Posterior vena cava (tissue), 2 donors: ENCODE measurements at regions not wholly inside any gene's neighbourhood (a gene's known extent, or its start where the extent isn't known, plus 50 kb on each side); places are given as distances from the start of the nearest gene placed in this dataset.
A peak's percentile ranks its signal among the peaks of the same experiment; 100 is the strongest.

Experiments
- DNase-seq: peaks from one replicate; pipeline ENCODE4 v3.0.0-alpha.2; 2020; ENCODE audit warnings: low spot score
- intact Hi-C, 2 donors: fragments of 100-400 bp; cut with DNase I; formaldehyde crosslinking; loops; one replicate each; pipeline versions ENCODE4 v1.14.1 to v1.14.2; 2022 to 2023
- donor health status: DM: yes; HTN: yes; CAD: no.
- donor health status: DM: yes; HTN: yes; CAD: no.

GRCh38 chr12:13299457-13299856 lies 102.9 kb downstream of the EMP1 start:
- intact Hi-C loops, result no loop called here
- no peak for DNase-seq

- intact Hi-C loops, result no loop called here
- no peak for DNase-seq
These were observed 96.6 kb downstream of the EMP1 start for GRCh38 chr12:13293096-13293495.

- DNase-seq, result no peak
- intact Hi-C loops, result no loop called here
These were observed 93.2 kb downstream of the EMP1 start for GRCh38 chr12:13289653-13290289.

- no peak for DNase-seq
- intact Hi-C loops, result no loop called here
These were observed 92.6 kb downstream of the EMP1 start for GRCh38 chr12:13288937-13289652.

DNA sequence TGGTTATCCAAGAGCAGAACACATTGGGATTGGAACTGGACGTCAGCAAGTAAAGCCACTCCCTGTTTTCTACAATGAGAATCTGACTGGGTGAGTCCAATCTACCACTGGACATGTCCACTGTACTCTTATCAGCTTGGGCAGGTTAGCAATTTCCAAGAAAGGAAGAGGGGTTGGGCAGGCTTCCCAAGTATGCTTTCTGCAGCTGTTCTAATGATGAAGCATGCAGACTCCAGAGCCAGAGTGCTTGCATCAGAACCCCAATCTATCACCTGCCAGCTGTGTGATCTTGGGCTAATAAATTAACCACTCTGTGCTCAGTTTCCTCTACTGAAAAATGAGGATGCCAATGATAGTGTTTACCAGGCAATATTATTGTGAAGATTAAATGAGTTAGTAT lies 92.0 kb downstream of the EMP1 start:
- DNase-seq, result no peak
- intact Hi-C loops, result no loop called here

- intact Hi-C loops, result no loop called here
- DNase-seq, result no peak
These were observed 87.3 kb downstream of the EMP1 start for GRCh38 chr12:13283867-13284266.

DNA sequence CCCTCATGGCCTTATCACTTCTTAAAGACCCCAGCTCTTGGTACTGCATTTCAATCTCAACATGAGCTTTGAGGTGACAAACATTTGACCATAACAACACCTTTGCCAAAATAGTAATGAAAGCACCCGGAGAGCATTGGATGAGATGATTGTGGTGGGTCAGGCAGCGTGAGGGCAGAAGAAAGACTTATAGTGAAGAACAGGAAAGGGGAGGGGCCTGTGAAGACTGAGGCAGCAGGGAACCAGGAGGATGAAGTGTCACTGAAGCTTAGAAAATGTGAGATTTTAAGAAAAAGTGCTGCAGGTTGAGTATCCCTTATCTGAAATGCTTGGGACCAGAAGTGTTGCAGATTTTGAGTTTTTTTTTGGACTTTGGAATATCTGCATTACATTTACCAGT lies 86.3 kb downstream of the EMP1 start:
- DNase-seq, result no peak
- intact Hi-C loops, result no loop called here

- DNase-seq, result peak; percentile 92
- intact Hi-C loops, result loop anchor here in 1 of 2 donors (10.0 kb wide), 1 partner anchor 386 kb away; no protein-coding TSS in a partner anchor
These were observed 81.8 kb downstream of the EMP1 start for GRCh38 chr12:13278249-13278787.

GRCh38 chr12:13277293-13277692 lies 80.8 kb downstream of the EMP1 start:
- no peak for DNase-seq
- intact Hi-C loops, result loop anchor here in 1 of 2 donors (10.0 kb wide), 1 partner anchor 388 kb away; no protein-coding TSS in a partner anchor

DNA sequence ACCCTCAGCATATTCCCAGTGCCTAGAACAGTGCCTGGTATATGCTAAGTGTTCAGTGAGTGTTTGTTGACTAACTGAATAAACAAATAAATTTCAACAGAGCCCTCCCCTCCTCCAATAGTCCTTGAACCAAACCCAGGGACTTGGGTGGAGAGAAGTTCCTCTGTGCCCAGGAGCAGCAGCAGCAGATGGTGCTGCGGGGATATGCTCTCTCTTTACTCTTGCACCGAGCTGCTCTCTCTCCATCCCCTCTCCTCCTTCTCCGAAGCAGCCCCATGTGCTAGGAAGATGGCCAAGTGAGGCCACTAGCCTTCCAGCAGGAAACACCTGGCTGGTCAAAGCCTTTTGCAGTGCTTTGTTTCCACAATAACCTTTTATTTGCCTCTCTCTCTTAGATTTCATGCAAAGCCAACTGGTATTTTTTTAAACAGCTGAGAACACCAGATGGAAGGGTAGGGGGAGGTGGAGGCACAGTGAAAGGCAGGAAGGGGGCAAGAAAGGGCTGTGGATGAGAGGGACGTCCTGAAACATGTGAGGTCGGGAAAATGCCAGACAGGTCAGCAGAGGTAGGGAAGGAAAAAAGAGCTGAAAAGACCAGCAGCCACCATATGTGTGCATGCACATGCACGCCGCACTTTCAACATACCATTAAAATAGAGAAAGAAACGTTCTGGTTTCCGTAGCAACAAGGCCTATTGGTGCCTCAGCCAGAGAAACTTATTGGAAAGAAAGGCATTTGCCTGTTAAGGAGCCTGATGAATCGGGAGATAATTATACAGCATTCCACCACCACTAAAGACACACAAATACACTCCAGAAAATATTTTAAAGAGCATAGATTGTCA lies 78.9 kb downstream of the EMP1 start:
- DNase-seq, result no peak
- intact Hi-C loops, result loop anchor here in 1 of 2 donors (10.0 kb wide), 1 partner anchor 389 kb away; no protein-coding TSS in a partner anchor

- no peak for DNase-seq
- intact Hi-C loops, result loop anchor here in 1 of 2 donors (10.0 kb wide), 1 partner anchor 391 kb away; no protein-coding TSS in a partner anchor
These were observed 77.3 kb downstream of the EMP1 start for GRCh38 chr12:13273850-13274249.

GRCh38 chr12:13273097-13273496 lies 76.6 kb downstream of the EMP1 start:
- DNase-seq, result no peak
- intact Hi-C loops, result loop anchor here in 1 of 2 donors (10.0 kb wide), 1 partner anchor 392 kb away; no protein-coding TSS in a partner anchor

- DNase-seq, result no peak
- intact Hi-C loops, result loop anchor here in 1 of 2 donors (10.0 kb wide), 1 partner anchor 394 kb away; no protein-coding TSS in a partner anchor
These were observed 74.3 kb downstream of the EMP1 start for GRCh38 chr12:13270817-13271216.
